ENCODE measurements at regions not wholly inside any gene's neighbourhood (a gene's known extent, or its start where the extent isn't known, plus 50 kb on each side); places are given as distances from the start of the nearest gene placed in this dataset.
"Not testable (repeated sequence)": the region's sequence is repeated elsewhere in the genome, so short reads cannot be mapped to it uniquely, and the experiment has no call there.

- CTCF ChIA-PET (ENCODE audit: partially characterized antibody); H3K4ac ChIP-seq (replicated peaks; ENCODE audit: insufficient read length, low read depth, low read length); H2BK5ac ChIP-seq (ENCODE audit: low read depth, low read length); H3K14ac ChIP-seq (ENCODE audit: insufficient read length); H4K5ac ChIP-seq (ENCODE audit: insufficient read length, low read depth, low read length); H2AFZ ChIP-seq (ENCODE audit: low read length); POLR2A ChIA-PET (ENCODE audit: partially characterized antibody); H2BK15ac ChIP-seq (ENCODE audit: low read length); H3K4me1 ChIP-seq (replicated peaks in 1 of 4; ENCODE audit: control insufficient read depth in 3 of 4, insufficient read depth in 4 of 4, low read length in 3 of 4); H3K27ac ChIP-seq (ENCODE audit: low read depth, low read length); H3K9ac ChIP-seq (replicated peaks in 1 of 4; ENCODE audit: extremely low read depth in 1 of 4, low read depth in 3 of 4, low read length in 3 of 4); DNase-seq (ENCODE audit: low read depth in 1 of 2, low spot score in 2 of 2); H3K9me3 ChIP-seq (ENCODE audit: insufficient read depth in 2 of 2, low read depth in 1 of 2, low read length in 1 of 2); H4K8ac ChIP-seq (ENCODE audit: extremely low read depth, insufficient read depth, low read length); H4K20me1 ChIP-seq (replicated peaks in 1 of 2; ENCODE audit: control insufficient read depth in 1 of 2, insufficient read depth in 2 of 2, low read length in 2 of 2); H2AK5ac ChIP-seq (ENCODE audit: low read depth, low read length); H2BK12ac ChIP-seq (ENCODE audit: low read depth, low read length); H3K23me2 ChIP-seq (ENCODE audit: low read depth, low read length); H3K23ac ChIP-seq (ENCODE audit: insufficient read length); H3K27me3 ChIP-seq (replicated peaks in 1 of 4; ENCODE audit: control insufficient read depth in 3 of 4, extremely low read depth in 1 of 4, insufficient read depth in 3 of 4, low read length in 3 of 4); H4K91ac ChIP-seq (replicated peaks; ENCODE audit: insufficient read length, low read length); H3K56ac ChIP-seq (replicated peaks; ENCODE audit: insufficient read length, low read depth, low read length); H3K36me3 ChIP-seq (ENCODE audit: control insufficient read depth in 2 of 4, insufficient read depth in 4 of 4, low read length in 3 of 4); H2BK120ac ChIP-seq (replicated peaks; ENCODE audit: low read depth, low read length); FAIRE-seq; H2BK20ac ChIP-seq (ENCODE audit: low read length); H3K18ac ChIP-seq (ENCODE audit: extremely low read depth, low read length); H3K79me2 ChIP-seq (ENCODE audit: control insufficient read depth in 1 of 2, insufficient read depth in 2 of 2, low read length in 2 of 2); H3K4me2 ChIP-seq (ENCODE audit: insufficient read depth in 1 of 2, low read depth in 2 of 2, low read length in 2 of 2); H3K79me1 ChIP-seq (ENCODE audit: low read depth, low read length); H3K4me3 ChIP-seq (ENCODE audit: extremely low read depth in 1 of 4, insufficient read depth in 2 of 4, low read depth in 3 of 4, low read length in 4 of 4): not testable (repeated sequence)
- 75% methylated on average over 7 of the region's 7 CpGs; no CpG with 5 or more reads in 1 of the 2 experiments for WGBS, 2 experiments (ENCODE audit: extremely low coverage in 1 of 2, insufficient coverage in 1 of 2, insufficient read length in 1 of 2, insufficient replicate concordance in 2 of 2, low coverage in 1 of 2, low lambda C conversion rate in 2 of 2, missing lambda C conversion rate in 1 of 2)
These were observed 301.8 kb downstream of the BCL2L11 start for GRCh38 chr2:111422562-111422961.

- H3K79me2 ChIP-seq (ENCODE audit: control insufficient read depth in 1 of 2, insufficient read depth in 2 of 2, low read length in 2 of 2); H3K14ac ChIP-seq (ENCODE audit: insufficient read length); H4K20me1 ChIP-seq (replicated peaks in 1 of 2; ENCODE audit: control insufficient read depth in 1 of 2, insufficient read depth in 2 of 2, low read length in 2 of 2); H2BK12ac ChIP-seq (ENCODE audit: low read depth, low read length); H3K4me2 ChIP-seq (ENCODE audit: insufficient read depth in 1 of 2, low read depth in 2 of 2, low read length in 2 of 2); H2BK20ac ChIP-seq (ENCODE audit: low read length); H3K36me3 ChIP-seq (ENCODE audit: control insufficient read depth in 2 of 4, insufficient read depth in 4 of 4, low read length in 3 of 4); H2BK15ac ChIP-seq (ENCODE audit: low read length); H4K8ac ChIP-seq (ENCODE audit: extremely low read depth, insufficient read depth, low read length); H4K5ac ChIP-seq (ENCODE audit: insufficient read length, low read depth, low read length); H3K56ac ChIP-seq (replicated peaks; ENCODE audit: insufficient read length, low read depth, low read length); FAIRE-seq; POLR2A ChIA-PET (ENCODE audit: partially characterized antibody); H3K27ac ChIP-seq (ENCODE audit: low read depth, low read length); H3K23me2 ChIP-seq (ENCODE audit: low read depth, low read length); H3K9me3 ChIP-seq (ENCODE audit: insufficient read depth in 2 of 2, low read depth in 1 of 2, low read length in 1 of 2); H3K4me3 ChIP-seq (ENCODE audit: extremely low read depth in 1 of 4, insufficient read depth in 2 of 4, low read depth in 3 of 4, low read length in 4 of 4); H3K23ac ChIP-seq (ENCODE audit: insufficient read length); H3K18ac ChIP-seq (ENCODE audit: extremely low read depth, low read length); CTCF ChIA-PET (ENCODE audit: partially characterized antibody); H3K4me1 ChIP-seq (replicated peaks in 1 of 4; ENCODE audit: control insufficient read depth in 3 of 4, insufficient read depth in 4 of 4, low read length in 3 of 4); H2AFZ ChIP-seq (ENCODE audit: low read length); DNase-seq (ENCODE audit: low read depth in 1 of 2, low spot score in 2 of 2); H3K27me3 ChIP-seq (replicated peaks in 1 of 4; ENCODE audit: control insufficient read depth in 3 of 4, extremely low read depth in 1 of 4, insufficient read depth in 3 of 4, low read length in 3 of 4); H4K91ac ChIP-seq (replicated peaks; ENCODE audit: insufficient read length, low read length); H2BK5ac ChIP-seq (ENCODE audit: low read depth, low read length); H3K4ac ChIP-seq (replicated peaks; ENCODE audit: insufficient read length, low read depth, low read length); H3K9ac ChIP-seq (replicated peaks in 1 of 4; ENCODE audit: extremely low read depth in 1 of 4, low read depth in 3 of 4, low read length in 3 of 4); H2BK120ac ChIP-seq (replicated peaks; ENCODE audit: low read depth, low read length); H3K79me1 ChIP-seq (ENCODE audit: low read depth, low read length); H2AK5ac ChIP-seq (ENCODE audit: low read depth, low read length): not testable (repeated sequence)
- 83% methylated on average over 7 of the region's 7 CpGs; no CpG with 5 or more reads in 1 of the 2 experiments for WGBS, 2 experiments (ENCODE audit: extremely low coverage in 1 of 2, insufficient coverage in 1 of 2, insufficient read length in 1 of 2, insufficient replicate concordance in 2 of 2, low coverage in 1 of 2, low lambda C conversion rate in 2 of 2, missing lambda C conversion rate in 1 of 2)
These were observed 302.5 kb downstream of the BCL2L11 start for GRCh38 chr2:111423184-111423583.

Data from H1 (cell line).